IPS DF 6.9 (cell line): ENCODE measurements at regions not wholly inside any gene's neighbourhood (a gene's known extent, or its start where the extent isn't known, plus 50 kb on each side); places are given as distances from the start of the nearest gene placed in this dataset.

Experiments used
- DNase-seq: peaks from one replicate; pipeline ENCODE4 v3.0.0-alpha.2; 2013; ENCODE audit warnings: low read depth, low spot score
- H3K27ac ChIP-seq: one replicate; pipeline ENCODE4 v1.5.1; 2013; ENCODE audit warnings: low read length, control low read depth
- H3K27me3 ChIP-seq: 2 replicates; pipeline ENCODE4 v1.6.1; 2013; ENCODE audit warnings: mild to moderate bottlenecking, low read length; ENCODE audit not compliant: control insufficient read depth, insufficient read depth
- H3K36me3 ChIP-seq: 2 replicates; pipeline ENCODE4 v1.6.1; 2013; ENCODE audit warnings: low read length; ENCODE audit not compliant: control insufficient read depth, insufficient read depth
- H3K4me1 ChIP-seq: 2 replicates; pipeline ENCODE4 v1.6.1; 2013; ENCODE audit warnings: low read length; ENCODE audit not compliant: control insufficient read depth, insufficient read depth
- H3K4me3 ChIP-seq: 2 replicates; pipeline ENCODE4 v1.5.1; 2013; ENCODE audit warnings: mild to moderate bottlenecking, low read length
- H3K9me3 ChIP-seq: 2 replicates; pipeline ENCODE4 v1.6.1; 2013; ENCODE audit warnings: low read length, inconsistent platforms; ENCODE audit not compliant: control insufficient read depth, insufficient read depth
- WGBS: extraction: QIAGEN DNeasy Blood & Tissue Kit; methylation state at CpG from one replicate; pipeline ENCODE4 v1.1.7; 2013; ENCODE audit warnings: mixed read lengths, missing lambda C conversion rate; ENCODE audit not compliant: insufficient read length, insufficient coverage; 5-methylcytosine and 5-hydroxymethylcytosine counted together

GRCh38 chr3:140842984-140843649 lies 98.5 kb upstream of the SLC25A36 start:
- H3K4me1 ChIP-seq = no peaks in the 10 kb centered on the region
- DNase-seq = no peak
- H3K27me3 ChIP-seq = no peaks in the 10 kb centered on the region
- H3K9me3 ChIP-seq = no peaks in the 10 kb centered on the region
- H3K36me3 ChIP-seq = no peaks in the 10 kb centered on the region
- WGBS = no CpG with 5 or more reads among the region's 4 CpGs
- no peak overlapping the region for H3K27ac ChIP-seq
- no peak overlapping the region for H3K4me3 ChIP-seq

GRCh38 chr3:140843656-140844055 lies 98.0 kb upstream of the SLC25A36 start:
- Histone ChIP-seq H3K36me3 (no peaks in the 10 kb centered on the region), H3K27ac (no peak overlapping the region), H3K9me3 (no peaks in the 10 kb centered on the region), H3K4me3 (no peak overlapping the region), H3K4me1 (no peaks in the 10 kb centered on the region), H3K27me3 (no peaks in the 10 kb centered on the region)
- WGBS = no CpG with 5 or more reads among the region's 3 CpGs
- DNase-seq = no peak

- no peaks in the 10 kb centered on the region for H3K36me3 ChIP-seq
- no peaks in the 10 kb centered on the region for H3K4me1 ChIP-seq
- no peak for DNase-seq
- H3K9me3 ChIP-seq = no peaks in the 10 kb centered on the region
- no peaks in the 10 kb centered on the region for H3K27me3 ChIP-seq
- no peak overlapping the region for H3K27ac ChIP-seq
- no peak overlapping the region for H3K4me3 ChIP-seq
- WGBS = no CpG with 5 or more reads among the region's 1 CpG
These were observed 97.6 kb upstream of the SLC25A36 start for GRCh38 chr3:140844072-140844471.

- WGBS = 100% methylated on average over 1 of the region's 2 CpGs
- H3K4me1 ChIP-seq = no peaks in the 10 kb centered on the region
- H3K9me3 ChIP-seq = no peaks in the 10 kb centered on the region
- no peaks in the 10 kb centered on the region for H3K27me3 ChIP-seq
- no peak overlapping the region for H3K27ac ChIP-seq
- no peak for DNase-seq
- no peaks in the 10 kb centered on the region for H3K36me3 ChIP-seq
- H3K4me3 ChIP-seq = no peak overlapping the region
These were observed 95.8 kb upstream of the SLC25A36 start for GRCh38 chr3:140845882-140846281.

GRCh38 chr3:140848666-140849065 lies 93.0 kb upstream of the SLC25A36 start:
- Histone ChIP-seq H3K4me3 (no peak overlapping the region), H3K27ac (no peak overlapping the region), H3K36me3 (no peaks in the 10 kb centered on the region), H3K4me1 (no peaks in the 10 kb centered on the region), H3K27me3 (no peaks in the 10 kb centered on the region), H3K9me3 (no peaks in the 10 kb centered on the region)
- DNase-seq = no peak
- no CpG with 5 or more reads among the region's 1 CpG for WGBS

GRCh38 chr3:140850210-140850955 lies 91.3 kb upstream of the SLC25A36 start:
- Histone ChIP-seq H3K36me3 (no peaks in the 10 kb centered on the region), H3K27me3 (no peaks in the 10 kb centered on the region), H3K4me1 (no peaks in the 10 kb centered on the region), H3K9me3 (no peaks in the 10 kb centered on the region), H3K27ac (no peak overlapping the region), H3K4me3 (no peak overlapping the region)
- no CpG with 5 or more reads among the region's 4 CpGs for WGBS
- no peak for DNase-seq

GRCh38 chr3:140854961-140855360 lies 86.7 kb upstream of the SLC25A36 start:
- Histone ChIP-seq H3K9me3 (no peaks in the 10 kb centered on the region), H3K36me3 (no peaks in the 10 kb centered on the region), H3K4me1 (peaks cover 1% of the 10 kb centered on the region; the same call in 1 of the 2 replicates), H3K27ac (no peak overlapping the region), H3K4me3 (no peak overlapping the region), H3K27me3 (no peaks in the 10 kb centered on the region)
- WGBS = no CpG with 5 or more reads among the region's 2 CpGs
- no peak for DNase-seq

GRCh38 chr3:140856905-140857304 lies 84.7 kb upstream of the SLC25A36 start:
- WGBS = no CpG with 5 or more reads among the region's 1 CpG

GRCh38 chr3:140857993-140858392 lies 83.6 kb upstream of the SLC25A36 start:
- Histone ChIP-seq H3K4me1 (peaks cover 1% of the 10 kb centered on the region; the same call in 1 of the 2 replicates), H3K27me3 (no peaks in the 10 kb centered on the region), H3K4me3 (no peak overlapping the region), H3K36me3 (no peaks in the 10 kb centered on the region), H3K27ac (no peak overlapping the region), H3K9me3 (no peaks in the 10 kb centered on the region)
- DNase-seq = no peak
- WGBS = no CpG with 5 or more reads among the region's 2 CpGs

More at GRCh38 chr3:140856905-140857304, 84.7 kb upstream of the SLC25A36 start:
- Histone ChIP-seq H3K27me3 (no peaks in the 10 kb centered on the region), H3K27ac (no peak overlapping the region), H3K4me3 (no peak overlapping the region), H3K4me1 (peaks cover 1% of the 10 kb centered on the region; the same call in 1 of the 2 replicates), H3K9me3 (no peaks in the 10 kb centered on the region), H3K36me3 (no peaks in the 10 kb centered on the region)
- DNase-seq = no peak

GRCh38 chr3:140859592-140860336 lies 81.9 kb upstream of the SLC25A36 start:
- H3K9me3 ChIP-seq = no peaks in the 10 kb centered on the region
- no peak for DNase-seq
- H3K36me3 ChIP-seq = no peaks in the 10 kb centered on the region
- H3K4me1 ChIP-seq = peaks cover 3% of the 10 kb centered on the region
- no peaks in the 10 kb centered on the region for H3K27me3 ChIP-seq
- no peak overlapping the region for H3K27ac ChIP-seq
- no peak overlapping the region for H3K4me3 ChIP-seq
- no CpG with 5 or more reads among the region's 5 CpGs for WGBS
